AG04450 (cell line): ENCODE measurements at regions not wholly inside any gene's neighbourhood (a gene's known extent, or its start where the extent isn't known, plus 50 kb on each side); places are given as distances from the start of the nearest gene placed in this dataset.

Experiments used
- CTCF ChIA-PET: fragments of 300-600, 350-600 bp; formaldehyde crosslinking; extraction: SDS; loops from one replicate; lab custom pipeline; 2022; ENCODE audit warnings: antibody characterized with exemption, inconsistent platforms; lab: Charles Lee
- POLR2A ChIA-PET: fragments of 350-600 bp; formaldehyde crosslinking; extraction: SDS; loops from one replicate; lab custom pipeline; 2021; ENCODE audit warnings: antibody characterized with exemption, inconsistent platforms; lab: Yijun Ruan, JAX
- DNase-seq: peaks from one replicate; pipeline ENCODE4 v3.0.0-alpha.2; 2011; ENCODE audit warnings: low read depth, low spot score
- H3K27ac ChIP-seq: one replicate; pipeline ENCODE4 v1.5.1; 2012; ENCODE audit warnings: low read depth, low read length, control low read depth
- H3K27me3 ChIP-seq: one replicate; pipeline ENCODE4 v1.6.0; 2012; ENCODE audit warnings: low read length; ENCODE audit not compliant: control insufficient read depth, insufficient read depth
- H3K4me3 ChIP-seq: 2 replicates; pipeline ENCODE4 v1.5.1; 2011; ENCODE audit warnings: mild to moderate bottlenecking, low read depth, low read length, control low read depth
- H3K9me3 ChIP-seq: 2 replicates; pipeline ENCODE4 v1.5.1; 2012; ENCODE audit warnings: low read length; ENCODE audit not compliant: control insufficient read depth, insufficient read depth
- CTCF ChIP-seq: IDR thresholded peaks from 2 replicates; pipeline ENCODE4 v1.5.1; 2011; ENCODE audit warnings: low read depth, low read length, control low read depth, inconsistent platforms

- TF ChIP-seq CTCF: no peak
- Histone ChIP-seq H3K27ac (no peak overlapping the region), H3K4me3 (no peak overlapping the region), H3K9me3 (no peaks in the 10 kb centered on the region), H3K27me3 (no peaks in the 10 kb centered on the region)
- ChIA-PET POLR2A (no interaction called here), CTCF (interaction anchor here (1.1 to 1.8 kb wide), 2 partner anchors 51 to 203 kb away, joined by 3 to 5 read pairs; no protein-coding TSS in a partner anchor)
- no peak for DNase-seq
These were observed 132.5 kb upstream of the ZNF648 start for GRCh38 chr1:182193908-182194550.

GRCh38 chr1:182192966-182193365 is 131.5 kb upstream of the ZNF648 start:
- Histone ChIP-seq H3K27ac (no peak overlapping the region), H3K4me3 (no peak overlapping the region), H3K9me3 (no peaks in the 10 kb centered on the region), H3K27me3 (no peaks in the 10 kb centered on the region)
- no peak for TF ChIP-seq CTCF
- ChIA-PET POLR2A (no interaction called here), CTCF (interaction anchor here (1.8 kb wide), 1 partner anchor 50 kb away, joined by 5 read pairs; no protein-coding TSS in a partner anchor)
- no peak for DNase-seq

DNA sequence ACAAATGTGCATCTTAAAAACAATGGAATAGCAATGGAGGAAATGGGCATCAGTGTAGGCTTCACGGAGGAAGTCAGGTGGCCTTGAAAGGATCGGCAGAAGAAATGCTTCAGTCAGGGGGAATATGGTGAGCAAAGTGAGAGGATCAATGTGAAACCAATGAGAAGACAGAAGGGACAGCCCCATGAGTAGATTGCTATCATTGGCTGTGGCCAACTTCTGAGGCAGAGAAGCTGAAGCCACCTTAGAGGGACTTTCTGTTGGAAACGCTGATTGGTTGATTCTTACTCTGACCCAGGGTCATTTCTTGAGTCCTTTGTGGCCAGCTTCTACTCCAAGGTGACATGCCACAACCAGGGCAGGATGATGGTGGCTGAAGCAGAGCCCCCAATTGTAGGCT is 130.7 kb upstream of the ZNF648 start:
- ChIA-PET CTCF (interaction anchor here (1.5 kb wide), 1 partner anchor 49 kb away, joined by 4 read pairs; no protein-coding TSS in a partner anchor), POLR2A (no interaction called here)
- TF ChIP-seq CTCF: no peak
- Histone ChIP-seq H3K27ac (no peak overlapping the region), H3K9me3 (no peaks in the 10 kb centered on the region), H3K4me3 (no peak overlapping the region), H3K27me3 (no peaks in the 10 kb centered on the region)
- DNase-seq: no peak

DNA sequence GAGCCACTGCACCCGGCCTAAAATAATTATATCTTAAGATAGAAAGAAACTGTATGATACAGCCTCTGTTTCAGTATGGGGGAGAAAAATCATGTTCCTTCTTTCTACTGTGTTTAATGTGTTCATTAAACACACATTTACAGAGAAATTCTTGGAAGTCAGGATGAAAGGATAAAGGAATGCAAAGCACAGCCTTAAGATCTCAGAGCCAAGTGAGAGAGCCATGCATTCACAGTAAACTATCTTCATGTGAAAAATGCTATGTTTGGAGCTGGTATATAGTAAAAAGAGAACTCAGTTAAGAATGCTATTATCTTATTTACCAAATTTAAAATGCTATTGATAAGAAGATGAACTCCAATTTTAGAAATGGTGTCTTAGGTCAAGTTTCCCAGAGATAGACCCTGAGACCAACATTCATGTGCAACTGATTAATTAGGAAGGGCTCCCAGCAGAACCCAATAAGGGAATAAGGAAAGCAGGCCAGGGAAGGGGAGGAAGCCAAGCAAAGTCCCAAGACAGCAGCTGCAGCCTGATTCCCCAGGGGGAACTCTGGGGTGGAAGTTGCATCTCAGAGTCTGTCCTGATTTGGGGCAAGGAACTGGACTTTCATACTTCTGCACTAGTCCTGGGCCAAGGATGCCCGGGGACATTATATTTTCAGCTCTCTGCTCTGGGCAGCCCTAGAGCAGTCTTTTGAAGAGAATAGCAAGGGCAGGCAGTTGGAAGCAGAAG is 130.0 kb upstream of the ZNF648 start:
- Histone ChIP-seq H3K27me3 (no peaks in the 10 kb centered on the region), H3K9me3 (no peaks in the 10 kb centered on the region), H3K27ac (no peak overlapping the region), H3K4me3 (no peak overlapping the region)
- no peak for TF ChIP-seq CTCF
- ChIA-PET POLR2A (no interaction called here), CTCF (interaction anchor here (1.5 kb wide), 1 partner anchor 48 kb away, joined by 4 read pairs; no protein-coding TSS in a partner anchor)
- no peak for DNase-seq

DNA sequence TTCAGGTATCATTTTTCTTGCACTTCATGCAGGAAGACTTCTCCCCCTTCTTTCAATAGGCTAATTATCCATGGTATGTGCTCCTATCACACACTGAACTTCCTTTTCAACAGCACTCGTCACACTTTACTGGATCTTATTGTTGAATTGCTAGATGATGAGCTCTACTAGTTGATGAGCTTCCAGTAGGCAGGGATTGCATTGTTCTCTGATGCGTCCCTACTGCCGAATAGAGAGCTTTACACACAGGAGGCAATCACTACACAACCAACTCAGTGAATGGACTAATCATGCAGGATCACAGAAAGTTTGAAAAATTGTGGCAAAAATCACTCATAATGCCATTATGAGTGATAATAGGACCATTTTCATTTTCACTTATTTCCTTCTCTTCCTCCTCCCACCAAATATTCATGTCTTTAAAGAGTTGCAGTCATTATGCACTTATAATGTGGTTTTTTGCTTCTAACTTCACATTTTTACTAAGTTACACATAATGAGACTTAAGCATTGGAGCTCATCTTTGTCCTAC is 128.1 kb upstream of the ZNF648 start:
- H3K4me3 ChIP-seq: no peak overlapping the region
- no peak for DNase-seq
- no peaks in the 10 kb centered on the region for H3K27me3 ChIP-seq
- no peaks in the 10 kb centered on the region for H3K9me3 ChIP-seq
- no peak for TF ChIP-seq CTCF
- POLR2A ChIA-PET: no interaction called here
- no peak overlapping the region for H3K27ac ChIP-seq
- CTCF ChIA-PET: no interaction called here
